H1 (cell line): ENCODE measurements at regions not wholly inside any gene's neighbourhood (a gene's known extent, or its start where the extent isn't known, plus 50 kb on each side); places are given as distances from the start of the nearest gene placed in this dataset.

Experiments used
- BRCA1 ChIP-seq: IDR thresholded peaks from 2 replicates; pipeline ENCODE4 v1.6.1; 2012; ENCODE audit warnings: low read depth, low read length, improper control_type of control experiment
- CTBP2 ChIP-seq: IDR thresholded peaks from 2 replicates; pipeline ENCODE4 v1.7.0; 2011; ENCODE audit warnings: borderline replicate concordance, mild to moderate bottlenecking, moderate library complexity, mixed read lengths, low read length; ENCODE audit not compliant: insufficient read depth, insufficient read length
- EP300 ChIP-seq, 2 experiments: IDR thresholded peaks; 1 replicate in 1 of 2; 2 replicates in 1 of 2; pipeline ENCODE4 v1.6.1; 2011 to 2012; ENCODE audit warnings: low read depth in 2 of 2, low read length in 2 of 2, mild to moderate bottlenecking in 2 of 2, borderline replicate concordance in 1 of 2, inconsistent platforms in 1 of 2, moderate library complexity in 1 of 2
- FOSL1 ChIP-seq: IDR thresholded peaks from 2 replicates; pipeline ENCODE4 v1.6.1; 2011; ENCODE audit warnings: mild to moderate bottlenecking, low read depth, low read length, moderate library complexity; ENCODE audit not compliant: insufficient read depth
- HDAC2 ChIP-seq, 2 experiments: fragments of 300-600 bp in 1 of 2; sonication (generic) in 1 of 2; IDR thresholded peaks; 2 replicates each; pipeline ENCODE4 v1.6.1; 2011 to 2012; ENCODE audit warnings: low read depth in 2 of 2, low read length in 2 of 2, mild to moderate bottlenecking in 2 of 2, moderate library complexity in 2 of 2, borderline replicate concordance in 1 of 2, inconsistent platforms in 1 of 2
- JUN ChIP-seq: IDR thresholded peaks from 2 replicates; pipeline ENCODE4 v1.6.1; 2011; ENCODE audit warnings: low read depth, mild to moderate bottlenecking, improper control_type of control experiment, low read length
- SIN3A ChIP-seq, 2 experiments: IDR thresholded peaks in 1 of 2; conservative IDR thresholded peaks in 1 of 2; 2 replicates each; pipeline ENCODE4 v1.6.1; 2011 to 2012; ENCODE audit warnings: low read length in 2 of 2, improper control_type of control experiment in 1 of 2, low read depth in 1 of 2, mild to moderate bottlenecking in 1 of 2
- SP1 ChIP-seq: IDR thresholded peaks from 2 replicates; pipeline ENCODE4 v1.6.1; 2011; ENCODE audit warnings: low read depth, low read length
- SP4 ChIP-seq: IDR thresholded peaks from 2 replicates; pipeline ENCODE4 v1.6.1; 2012; ENCODE audit warnings: low read length, inconsistent platforms
- TAF1 ChIP-seq: IDR thresholded peaks from 2 replicates; pipeline ENCODE4 v1.6.1; 2011; ENCODE audit warnings: mild to moderate bottlenecking, low read depth, low read length
- TF ChIP-seq, protein P1 (sequence below): fragments of 300-600 bp; sonication (generic); IDR thresholded peaks from 2 replicates; pipeline ENCODE4 v1.7.1; 2012; ENCODE audit warnings: low read length, moderate library complexity, mild to moderate bottlenecking, inconsistent platforms; ENCODE audit not compliant: insufficient replicate concordance

DNA sequence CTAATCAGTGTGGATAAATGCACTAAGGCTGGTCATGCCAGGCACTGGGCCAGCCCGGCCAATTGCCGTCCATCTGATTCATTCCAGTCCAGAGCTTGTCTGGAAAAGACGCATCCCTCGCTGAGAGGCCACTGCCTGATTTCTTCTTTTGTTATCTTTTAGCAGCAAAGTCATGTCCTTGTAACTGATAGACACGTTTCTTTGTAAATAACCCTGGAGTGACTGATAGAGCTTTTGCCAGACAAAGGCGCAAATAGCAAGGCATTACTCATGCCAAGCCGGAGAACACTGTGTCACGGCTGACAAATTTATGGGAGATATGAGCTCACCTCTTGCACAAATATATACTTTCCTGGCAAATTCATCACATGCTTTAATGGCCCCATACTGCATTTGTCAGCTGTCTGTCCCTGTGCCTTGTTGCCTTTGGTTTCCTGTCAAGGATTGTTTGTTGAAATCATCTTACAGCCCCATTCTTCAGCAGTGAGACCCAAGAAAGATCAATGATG lies 164.4 kb downstream of the ETAA1 start (continued):
- TF ChIP-seq, protein P1, sequence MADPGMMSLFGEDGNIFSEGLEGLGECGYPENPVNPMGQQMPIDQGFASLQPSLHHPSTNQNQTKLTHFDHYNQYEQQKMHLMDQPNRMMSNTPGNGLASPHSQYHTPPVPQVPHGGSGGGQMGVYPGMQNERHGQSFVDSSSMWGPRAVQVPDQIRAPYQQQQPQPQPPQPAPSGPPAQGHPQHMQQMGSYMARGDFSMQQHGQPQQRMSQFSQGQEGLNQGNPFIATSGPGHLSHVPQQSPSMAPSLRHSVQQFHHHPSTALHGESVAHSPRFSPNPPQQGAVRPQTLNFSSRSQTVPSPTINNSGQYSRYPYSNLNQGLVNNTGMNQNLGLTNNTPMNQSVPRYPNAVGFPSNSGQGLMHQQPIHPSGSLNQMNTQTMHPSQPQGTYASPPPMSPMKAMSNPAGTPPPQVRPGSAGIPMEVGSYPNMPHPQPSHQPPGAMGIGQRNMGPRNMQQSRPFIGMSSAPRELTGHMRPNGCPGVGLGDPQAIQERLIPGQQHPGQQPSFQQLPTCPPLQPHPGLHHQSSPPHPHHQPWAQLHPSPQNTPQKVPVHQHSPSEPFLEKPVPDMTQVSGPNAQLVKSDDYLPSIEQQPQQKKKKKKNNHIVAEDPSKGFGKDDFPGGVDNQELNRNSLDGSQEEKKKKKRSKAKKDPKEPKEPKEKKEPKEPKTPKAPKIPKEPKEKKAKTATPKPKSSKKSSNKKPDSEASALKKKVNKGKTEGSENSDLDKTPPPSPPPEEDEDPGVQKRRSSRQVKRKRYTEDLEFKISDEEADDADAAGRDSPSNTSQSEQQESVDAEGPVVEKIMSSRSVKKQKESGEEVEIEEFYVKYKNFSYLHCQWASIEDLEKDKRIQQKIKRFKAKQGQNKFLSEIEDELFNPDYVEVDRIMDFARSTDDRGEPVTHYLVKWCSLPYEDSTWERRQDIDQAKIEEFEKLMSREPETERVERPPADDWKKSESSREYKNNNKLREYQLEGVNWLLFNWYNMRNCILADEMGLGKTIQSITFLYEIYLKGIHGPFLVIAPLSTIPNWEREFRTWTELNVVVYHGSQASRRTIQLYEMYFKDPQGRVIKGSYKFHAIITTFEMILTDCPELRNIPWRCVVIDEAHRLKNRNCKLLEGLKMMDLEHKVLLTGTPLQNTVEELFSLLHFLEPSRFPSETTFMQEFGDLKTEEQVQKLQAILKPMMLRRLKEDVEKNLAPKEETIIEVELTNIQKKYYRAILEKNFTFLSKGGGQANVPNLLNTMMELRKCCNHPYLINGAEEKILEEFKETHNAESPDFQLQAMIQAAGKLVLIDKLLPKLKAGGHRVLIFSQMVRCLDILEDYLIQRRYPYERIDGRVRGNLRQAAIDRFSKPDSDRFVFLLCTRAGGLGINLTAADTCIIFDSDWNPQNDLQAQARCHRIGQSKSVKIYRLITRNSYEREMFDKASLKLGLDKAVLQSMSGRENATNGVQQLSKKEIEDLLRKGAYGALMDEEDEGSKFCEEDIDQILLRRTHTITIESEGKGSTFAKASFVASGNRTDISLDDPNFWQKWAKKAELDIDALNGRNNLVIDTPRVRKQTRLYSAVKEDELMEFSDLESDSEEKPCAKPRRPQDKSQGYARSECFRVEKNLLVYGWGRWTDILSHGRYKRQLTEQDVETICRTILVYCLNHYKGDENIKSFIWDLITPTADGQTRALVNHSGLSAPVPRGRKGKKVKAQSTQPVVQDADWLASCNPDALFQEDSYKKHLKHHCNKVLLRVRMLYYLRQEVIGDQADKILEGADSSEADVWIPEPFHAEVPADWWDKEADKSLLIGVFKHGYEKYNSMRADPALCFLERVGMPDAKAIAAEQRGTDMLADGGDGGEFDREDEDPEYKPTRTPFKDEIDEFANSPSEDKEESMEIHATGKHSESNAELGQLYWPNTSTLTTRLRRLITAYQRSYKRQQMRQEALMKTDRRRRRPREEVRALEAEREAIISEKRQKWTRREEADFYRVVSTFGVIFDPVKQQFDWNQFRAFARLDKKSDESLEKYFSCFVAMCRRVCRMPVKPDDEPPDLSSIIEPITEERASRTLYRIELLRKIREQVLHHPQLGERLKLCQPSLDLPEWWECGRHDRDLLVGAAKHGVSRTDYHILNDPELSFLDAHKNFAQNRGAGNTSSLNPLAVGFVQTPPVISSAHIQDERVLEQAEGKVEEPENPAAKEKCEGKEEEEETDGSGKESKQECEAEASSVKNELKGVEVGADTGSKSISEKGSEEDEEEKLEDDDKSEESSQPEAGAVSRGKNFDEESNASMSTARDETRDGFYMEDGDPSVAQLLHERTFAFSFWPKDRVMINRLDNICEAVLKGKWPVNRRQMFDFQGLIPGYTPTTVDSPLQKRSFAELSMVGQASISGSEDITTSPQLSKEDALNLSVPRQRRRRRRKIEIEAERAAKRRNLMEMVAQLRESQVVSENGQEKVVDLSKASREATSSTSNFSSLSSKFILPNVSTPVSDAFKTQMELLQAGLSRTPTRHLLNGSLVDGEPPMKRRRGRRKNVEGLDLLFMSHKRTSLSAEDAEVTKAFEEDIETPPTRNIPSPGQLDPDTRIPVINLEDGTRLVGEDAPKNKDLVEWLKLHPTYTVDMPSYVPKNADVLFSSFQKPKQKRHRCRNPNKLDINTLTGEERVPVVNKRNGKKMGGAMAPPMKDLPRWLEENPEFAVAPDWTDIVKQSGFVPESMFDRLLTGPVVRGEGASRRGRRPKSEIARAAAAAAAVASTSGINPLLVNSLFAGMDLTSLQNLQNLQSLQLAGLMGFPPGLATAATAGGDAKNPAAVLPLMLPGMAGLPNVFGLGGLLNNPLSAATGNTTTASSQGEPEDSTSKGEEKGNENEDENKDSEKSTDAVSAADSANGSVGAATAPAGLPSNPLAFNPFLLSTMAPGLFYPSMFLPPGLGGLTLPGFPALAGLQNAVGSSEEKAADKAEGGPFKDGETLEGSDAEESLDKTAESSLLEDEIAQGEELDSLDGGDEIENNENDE = no peak
- TF ChIP-seq FOSL1 = no peak
- no peak for TF ChIP-seq CTBP2
- no peak for TF ChIP-seq SIN3A (conservative IDR thresholded peaks at IDR 0.05 in 1 of 2, IDR thresholded peaks at IDR 0.05 in 1 of 2; ENCODE audit: low read depth in 1 of 2, low read length in 2 of 2)
- no peak for TF ChIP-seq SP1
- no peak for TF ChIP-seq SP4
- no peak for TF ChIP-seq BRCA1
- TF ChIP-seq JUN = no peak
- TF ChIP-seq HDAC2 (IDR thresholded peaks at IDR 0.05; ENCODE audit: borderline replicate concordance in 1 of 2, low read depth in 2 of 2, low read length in 2 of 2) = no peak
- no peak for TF ChIP-seq EP300 (IDR thresholded peaks at IDR 0.05; ENCODE audit: borderline replicate concordance in 1 of 2, low read depth in 2 of 2, low read length in 2 of 2)
- TF ChIP-seq TAF1 = no peak
